Stimulated activated CD8-positive, alpha-beta memory T cell treated with anti-CD3 and anti-CD28 coated beads, Interleukin-15, amount 100 ng/mL, for 24 hours (primary cell): ENCODE measurements at regions not wholly inside any gene's neighbourhood (a gene's known extent, or its start where the extent isn't known, plus 50 kb on each side); places are given as distances from the start of the nearest gene placed in this dataset.
"Not testable (repeated sequence)": the region's sequence is repeated elsewhere in the genome, so short reads cannot be mapped to it uniquely, and the experiment has no call there.

Experiments used
- DNase-seq: peaks from one replicate; pipeline ENCODE4 v3.0.0-alpha.2; 2020; ENCODE audit warnings: low read depth

DNA sequence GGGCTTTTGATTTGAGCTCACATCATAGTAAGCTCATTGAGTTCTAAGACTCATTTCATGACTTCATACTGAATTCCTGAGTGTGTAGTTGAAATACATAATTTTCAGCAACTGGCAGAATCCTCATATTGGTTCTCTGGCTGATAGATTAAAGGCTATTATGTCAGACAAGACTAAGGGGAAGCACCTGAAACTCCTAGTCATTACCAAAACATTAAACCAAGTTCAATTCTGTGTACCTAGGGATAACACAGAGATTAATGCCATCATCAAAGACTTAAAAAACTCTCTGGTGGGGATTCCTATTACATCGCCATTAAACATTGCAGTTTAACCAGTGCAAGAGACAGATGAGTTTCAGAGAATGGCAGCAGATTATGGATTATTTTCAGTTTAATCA lies 339.1 kb downstream of the PTPRC start:
- DNase-seq, result no peak

DNA sequence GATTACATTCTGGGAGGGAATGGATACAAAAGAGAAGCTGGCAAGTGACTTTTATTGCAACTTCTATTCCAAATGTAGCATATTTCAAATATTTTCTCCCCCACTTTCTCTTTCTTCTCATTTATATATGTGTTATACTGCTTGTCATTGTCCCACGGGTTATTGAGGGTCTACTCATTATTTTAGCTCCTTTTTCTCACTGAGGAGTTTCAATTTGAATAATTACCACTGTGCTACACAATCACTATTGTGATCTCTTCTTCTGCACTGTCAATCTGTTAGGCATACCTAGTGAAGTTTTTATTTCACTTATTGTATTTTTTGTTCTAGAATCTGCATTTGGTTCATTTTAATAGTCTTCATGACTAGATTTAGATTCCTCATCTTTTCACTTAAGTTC lies 339.7 kb downstream of the PTPRC start:
- DNase-seq, result no peak

DNA sequence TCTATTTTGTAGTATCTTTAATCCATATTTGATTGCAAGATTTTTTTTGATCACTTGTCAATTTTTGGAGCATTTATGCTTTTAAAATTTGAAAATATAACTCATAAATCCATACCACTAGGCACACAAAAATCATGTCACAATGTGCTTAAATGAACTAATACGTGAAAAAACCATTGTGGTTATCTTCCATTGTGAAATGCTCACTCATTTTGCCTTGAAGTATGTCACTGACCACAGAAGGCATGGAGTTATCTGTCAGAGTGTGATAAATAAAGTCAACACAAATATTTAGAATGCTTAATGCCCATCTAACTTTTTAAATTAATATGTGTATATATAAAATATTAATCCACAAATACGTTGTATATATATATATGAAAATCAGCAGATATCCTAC lies 347.2 kb downstream of the PTPRC start:
- no peak for DNase-seq

DNA sequence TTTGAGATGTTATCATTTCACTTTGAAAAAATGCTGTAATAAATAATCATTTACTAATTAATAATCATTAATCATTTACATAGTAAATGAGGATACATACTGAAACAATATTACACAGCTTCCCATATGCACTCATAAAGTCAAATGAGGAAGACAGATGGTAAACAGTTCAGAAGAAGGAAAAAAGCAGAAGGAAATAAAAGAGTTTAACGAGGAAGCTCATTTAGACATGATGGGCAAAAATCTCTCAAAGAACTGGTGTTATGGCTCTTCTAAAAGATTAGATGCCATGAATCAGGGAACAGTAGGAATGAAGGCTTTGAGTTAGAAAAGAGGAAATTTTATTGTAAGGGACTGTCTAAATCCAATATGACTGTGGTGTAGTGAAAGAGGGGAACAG lies 347.6 kb downstream of the PTPRC start:
- no peak for DNase-seq

DNA sequence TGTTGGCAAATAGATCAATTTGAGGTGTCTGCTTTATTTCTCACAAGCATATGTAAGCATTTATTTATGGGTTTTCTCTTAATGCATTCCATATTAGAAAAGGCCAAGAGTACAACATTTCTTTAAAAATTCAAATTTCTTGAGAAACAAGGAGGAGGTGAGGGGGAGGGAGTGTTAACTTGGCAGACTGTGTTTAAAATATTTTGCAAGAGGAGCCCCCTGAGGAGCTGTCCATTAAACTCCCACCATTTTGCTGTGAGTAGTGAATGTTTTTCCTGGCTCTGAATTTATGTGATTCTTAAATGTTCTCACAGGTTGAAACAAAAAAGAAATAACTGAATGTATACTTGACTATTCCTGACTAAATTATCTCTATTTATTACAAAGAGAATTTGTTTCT lies 363.8 kb downstream of the PTPRC start:
- no peak for DNase-seq

DNA sequence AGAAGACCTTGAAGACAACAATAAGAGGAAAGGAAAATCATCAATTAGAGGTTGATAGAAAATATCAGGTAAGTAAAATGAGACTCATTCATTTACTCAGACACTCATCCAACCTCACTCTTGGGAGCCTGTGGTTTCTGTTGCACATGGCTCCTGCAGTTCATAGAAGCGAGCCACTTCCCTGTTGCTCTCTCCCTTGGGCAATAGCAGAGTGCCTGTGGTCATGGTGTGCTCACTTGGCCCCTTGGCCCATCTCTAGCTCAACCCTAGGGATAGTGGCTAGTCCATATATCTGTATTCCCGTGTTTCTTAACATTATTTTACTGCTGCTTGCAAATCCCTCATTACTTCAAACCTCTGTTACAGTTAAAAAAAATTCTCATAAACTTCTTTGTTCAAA lies 368.6 kb downstream of the PTPRC start:
- DNase-seq, result no peak

DNA sequence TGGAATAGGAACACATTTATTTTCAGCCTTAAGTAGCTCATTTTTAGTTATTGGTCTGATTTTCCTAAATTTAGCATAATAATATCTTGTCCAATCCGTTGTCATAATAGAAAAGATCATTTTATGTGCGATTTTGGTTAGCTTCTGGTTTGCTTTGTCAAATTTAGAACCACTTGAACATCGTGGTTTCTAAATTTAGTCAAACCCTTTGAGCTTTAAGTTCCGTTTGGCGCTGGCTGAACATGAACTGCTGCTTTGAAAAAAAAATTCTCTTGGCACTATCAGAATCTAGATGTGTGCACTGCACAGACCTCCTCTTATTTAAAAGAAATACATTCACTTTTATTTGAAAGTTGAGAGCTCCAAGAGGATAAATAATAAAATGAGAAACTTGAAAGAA lies 370.6 kb downstream of the PTPRC start:
- DNase-seq, result no peak

DNA sequence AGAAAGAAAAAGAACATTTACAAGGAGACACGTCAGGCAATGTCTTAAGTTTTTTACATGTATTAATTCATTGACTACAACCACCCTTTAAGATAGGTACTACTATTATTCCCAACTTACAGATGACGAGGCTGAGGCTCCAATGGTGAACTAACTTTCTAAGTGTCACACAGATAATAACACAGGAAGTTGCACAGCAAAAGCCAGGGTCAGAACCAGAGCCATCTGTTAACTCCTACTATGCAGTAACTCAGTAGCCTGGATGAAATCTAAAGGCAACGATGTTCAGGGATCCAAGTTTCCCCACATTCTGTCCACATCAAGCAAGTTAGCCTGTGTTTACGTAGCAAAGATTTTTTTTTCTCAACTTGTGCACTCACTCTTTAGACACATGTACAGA lies 371.7 kb downstream of the PTPRC start:
- DNase-seq, result no peak

DNA sequence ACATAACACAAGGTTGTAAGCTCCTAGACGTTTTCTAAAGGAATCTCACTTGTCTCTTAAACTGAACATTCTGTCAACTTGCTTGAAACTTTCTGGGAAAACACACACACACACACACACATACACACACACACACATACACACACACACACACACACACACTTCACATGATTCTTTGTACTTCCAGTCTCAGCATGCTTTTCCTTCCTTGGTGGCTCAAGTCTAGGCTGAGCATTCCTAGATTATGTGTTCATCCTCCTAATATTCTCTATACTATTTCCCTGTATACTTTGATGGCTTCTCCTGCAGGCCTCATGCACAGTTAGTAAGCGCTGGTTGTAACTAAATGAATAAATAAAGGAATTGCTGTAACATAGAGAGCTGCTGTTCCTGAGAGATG lies 372.1 kb downstream of the PTPRC start:
- no peak for DNase-seq

DNA sequence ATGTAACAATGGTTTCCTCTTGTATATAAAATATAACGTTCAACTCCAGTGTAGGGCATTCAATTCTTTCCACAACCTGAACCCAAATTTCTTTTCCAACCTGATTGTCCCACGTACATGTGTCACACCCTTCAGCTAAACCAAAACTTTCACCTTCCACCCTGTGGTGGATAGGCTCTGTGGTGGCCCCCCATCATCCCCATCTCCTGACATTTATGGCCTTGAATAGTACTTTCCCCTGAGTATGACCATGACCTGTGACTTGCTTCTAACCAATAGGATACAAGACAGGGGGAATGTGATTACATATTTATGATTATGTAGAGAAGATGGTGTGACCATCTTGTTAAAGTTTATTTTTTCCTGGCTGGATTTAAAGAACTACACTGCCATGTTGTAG lies 377.0 kb downstream of the PTPRC start:
- DNase-seq, result no peak

DNA sequence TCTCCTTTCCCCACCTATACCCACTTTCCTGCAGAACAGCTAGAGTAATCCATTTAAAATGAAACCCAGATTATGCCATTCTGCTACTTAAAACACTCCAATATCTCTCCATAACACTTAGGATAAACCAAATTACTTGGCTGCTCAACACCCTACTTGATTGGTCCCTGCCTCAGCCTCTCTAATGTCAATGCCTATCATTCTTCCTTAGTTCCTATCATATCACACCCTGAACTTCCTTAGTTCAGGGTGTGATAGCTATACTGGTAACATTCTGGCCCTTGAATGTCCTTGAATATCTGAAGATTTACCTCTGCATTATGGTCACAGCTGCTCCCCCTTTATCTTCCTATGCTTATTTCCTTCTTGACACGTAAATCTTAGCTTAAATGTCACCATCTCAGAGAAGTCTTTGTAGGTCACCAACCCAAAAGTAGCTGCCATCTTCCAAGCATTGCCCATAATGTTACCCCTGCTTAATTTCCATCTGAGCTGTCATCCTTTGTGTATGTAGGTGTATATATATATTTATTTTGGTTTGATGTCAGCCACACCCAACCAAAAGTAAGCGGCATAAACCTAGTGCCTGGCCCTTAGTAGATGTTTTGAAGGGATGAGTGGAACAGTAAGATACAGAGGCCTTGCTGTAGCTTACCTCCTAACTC lies 379.8 kb downstream of the PTPRC start:
- no peak for DNase-seq

DNA sequence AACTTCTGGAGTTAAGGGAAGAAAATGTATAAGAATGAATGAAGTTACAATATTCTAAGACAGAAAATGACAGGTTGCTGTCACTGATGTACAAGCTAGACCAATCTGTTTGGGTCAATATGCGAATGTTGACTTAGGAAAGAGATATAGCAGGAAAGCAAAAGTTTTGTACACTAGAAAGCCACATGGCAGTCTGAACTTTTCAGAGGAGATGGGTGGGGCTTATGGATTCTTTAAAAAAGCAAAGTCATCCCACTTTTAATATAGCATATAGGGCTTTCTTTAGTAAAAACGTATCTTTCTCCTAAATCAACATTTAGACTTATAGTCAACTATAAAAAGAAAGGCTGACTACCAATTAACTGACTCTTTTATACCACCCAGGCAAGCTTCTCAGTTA lies 381.2 kb downstream of the PTPRC start:
- DNase-seq, result no peak

DNA sequence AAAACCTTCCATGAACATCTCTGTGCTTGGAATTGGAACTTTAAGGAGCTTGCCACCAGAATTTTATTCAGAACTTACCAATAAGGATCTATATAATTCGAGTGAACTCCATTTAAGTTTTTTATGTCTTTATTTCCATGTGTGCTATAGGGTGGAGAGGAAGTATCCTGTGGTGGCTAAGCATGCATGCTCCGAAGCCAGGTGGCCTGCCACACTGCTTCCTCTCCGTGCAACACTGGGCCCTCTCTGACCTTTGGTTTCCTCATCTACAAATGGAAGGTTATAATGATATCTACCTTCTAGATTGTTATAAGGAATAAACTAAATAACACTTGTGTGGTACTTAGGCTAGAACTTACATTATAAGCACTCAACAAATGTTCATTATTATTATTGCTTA lies 382.1 kb downstream of the PTPRC start:
- no peak for DNase-seq

DNA sequence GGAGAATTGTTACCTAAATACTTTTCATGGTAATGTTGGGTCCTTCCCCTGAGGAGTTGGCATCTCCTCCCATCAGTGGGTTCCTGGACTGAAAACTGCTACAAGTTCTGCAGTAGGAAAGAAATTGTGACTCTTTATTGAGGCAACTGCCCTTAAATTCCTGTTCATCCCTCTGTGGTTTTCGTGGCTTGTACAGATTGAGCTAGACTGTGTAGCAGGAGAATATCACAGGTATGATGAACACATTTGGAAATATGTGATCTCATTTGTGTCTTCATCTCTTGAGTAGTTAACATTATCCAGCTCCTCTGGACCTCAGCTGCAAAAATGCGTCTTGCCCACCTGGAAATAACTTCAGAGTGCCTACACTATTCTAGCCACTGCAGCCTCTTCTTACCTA lies 390.6 kb downstream of the PTPRC start:
- DNase-seq, result no peak

DNA sequence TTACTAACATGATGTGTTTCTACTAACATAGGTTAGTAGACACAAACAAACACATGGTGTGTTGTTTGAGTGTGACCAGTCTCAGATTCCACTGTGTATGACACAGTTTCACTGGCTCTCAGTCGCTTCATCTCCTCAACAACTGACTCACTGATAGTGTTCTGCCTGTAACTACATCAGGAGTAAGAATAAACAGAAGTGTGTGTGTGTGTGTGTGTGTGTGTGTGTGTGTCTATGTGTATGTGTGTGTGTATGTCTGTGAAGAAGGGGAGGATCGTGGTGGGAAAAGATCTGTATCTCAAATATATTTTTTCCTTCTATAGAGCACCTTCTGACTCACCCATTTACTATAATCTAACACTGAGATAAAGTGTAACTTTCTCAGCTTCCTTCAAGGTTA lies 391.0 kb downstream of the PTPRC start:
- no peak for DNase-seq

DNA sequence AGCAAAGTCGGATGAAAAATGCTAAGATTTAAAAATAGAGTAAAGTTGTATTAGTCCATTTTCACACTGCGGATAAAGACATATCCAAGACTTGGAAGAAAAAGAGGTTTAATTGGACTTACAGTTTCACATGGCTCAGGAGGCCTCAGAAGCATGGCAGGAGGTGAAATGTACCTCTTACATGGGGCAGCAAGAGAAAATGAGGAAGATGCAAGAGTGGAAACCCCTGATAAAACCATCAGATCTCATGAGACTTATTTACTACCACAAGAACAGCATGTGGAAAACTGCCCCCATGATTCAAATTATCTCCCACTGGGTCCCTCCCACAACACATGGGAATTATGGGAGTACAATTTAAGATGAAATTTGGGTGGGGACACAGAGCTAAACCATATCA lies 391.7 kb downstream of the PTPRC start:
- not testable (repeated sequence) for DNase-seq

DNA sequence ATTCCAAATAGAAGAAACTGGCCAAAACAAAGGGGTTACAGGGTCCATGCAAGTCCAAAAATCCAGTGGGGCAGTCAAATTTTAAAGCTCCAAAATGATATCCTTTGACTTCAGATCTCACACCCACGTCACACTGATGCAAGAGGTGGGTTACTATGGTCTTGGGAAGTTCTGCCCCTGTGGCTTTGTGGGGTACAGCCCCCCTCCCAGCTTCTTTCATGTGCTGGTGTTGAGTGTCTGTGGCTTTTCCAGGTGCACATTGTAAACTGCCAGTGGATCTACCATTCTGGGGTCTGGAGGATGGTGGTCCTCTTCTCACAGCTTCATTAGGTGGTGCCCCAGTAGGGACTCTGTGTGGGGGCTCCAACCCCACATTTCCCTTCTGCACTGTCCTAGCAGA lies 392.3 kb downstream of the PTPRC start:
- not testable (repeated sequence) for DNase-seq

DNA sequence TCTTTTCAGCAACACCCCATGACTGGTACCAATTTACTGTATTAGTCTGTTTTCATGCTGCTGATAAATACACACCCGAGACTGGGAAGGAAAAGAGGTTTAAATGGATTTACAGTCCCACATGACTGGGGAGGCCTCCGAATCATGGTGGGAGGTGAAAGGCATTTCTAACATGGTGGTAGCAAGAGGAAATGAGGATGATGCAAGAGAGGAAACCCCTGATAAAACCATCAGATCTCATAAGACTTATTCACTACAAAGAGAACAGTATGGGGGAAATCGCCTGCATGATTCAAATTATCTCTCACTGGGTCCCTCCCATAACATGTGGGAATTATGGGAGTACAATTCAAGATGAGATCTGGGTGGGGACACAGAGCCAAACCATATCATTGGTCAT lies 393.6 kb downstream of the PTPRC start:
- not testable (repeated sequence) for DNase-seq

DNA sequence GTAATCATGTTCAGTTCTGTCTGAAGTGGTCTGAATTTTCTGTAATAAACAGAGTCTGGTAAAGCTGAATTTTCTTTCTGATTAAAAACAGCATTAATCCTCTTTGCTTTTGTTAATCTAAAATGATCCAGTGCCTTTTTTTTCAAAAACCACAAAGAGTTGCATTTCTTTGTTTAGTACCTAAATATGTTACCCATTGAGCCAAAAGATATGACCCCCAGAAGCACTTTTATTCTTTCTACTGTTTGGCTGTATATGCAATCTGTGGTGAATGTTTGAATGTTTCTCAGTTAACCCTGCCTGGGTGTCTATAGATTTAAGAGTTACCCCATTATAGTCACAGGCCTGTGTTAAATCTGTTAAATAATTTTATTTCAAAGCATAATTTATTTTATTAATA lies 394.8 kb downstream of the PTPRC start:
- no peak for DNase-seq

DNA sequence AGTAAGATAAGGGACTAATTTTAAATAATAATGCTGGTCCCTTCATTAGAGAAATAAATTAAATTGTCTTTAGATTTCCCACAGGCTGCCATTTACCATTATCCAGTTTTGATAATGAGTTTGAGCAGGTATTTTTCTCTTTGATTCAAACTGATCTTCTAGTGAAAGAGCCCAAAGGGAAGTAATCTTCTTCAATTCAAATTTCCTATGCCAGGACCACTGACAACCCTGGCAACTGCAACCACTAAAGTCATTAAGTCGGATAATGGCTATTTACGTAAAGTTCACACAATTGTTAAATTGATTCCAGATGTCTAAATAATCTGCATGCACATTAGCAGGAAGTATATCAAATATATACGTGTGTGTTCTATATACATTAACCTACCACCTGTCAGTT lies 399.3 kb downstream of the PTPRC start:
- DNase-seq, result no peak

DNA sequence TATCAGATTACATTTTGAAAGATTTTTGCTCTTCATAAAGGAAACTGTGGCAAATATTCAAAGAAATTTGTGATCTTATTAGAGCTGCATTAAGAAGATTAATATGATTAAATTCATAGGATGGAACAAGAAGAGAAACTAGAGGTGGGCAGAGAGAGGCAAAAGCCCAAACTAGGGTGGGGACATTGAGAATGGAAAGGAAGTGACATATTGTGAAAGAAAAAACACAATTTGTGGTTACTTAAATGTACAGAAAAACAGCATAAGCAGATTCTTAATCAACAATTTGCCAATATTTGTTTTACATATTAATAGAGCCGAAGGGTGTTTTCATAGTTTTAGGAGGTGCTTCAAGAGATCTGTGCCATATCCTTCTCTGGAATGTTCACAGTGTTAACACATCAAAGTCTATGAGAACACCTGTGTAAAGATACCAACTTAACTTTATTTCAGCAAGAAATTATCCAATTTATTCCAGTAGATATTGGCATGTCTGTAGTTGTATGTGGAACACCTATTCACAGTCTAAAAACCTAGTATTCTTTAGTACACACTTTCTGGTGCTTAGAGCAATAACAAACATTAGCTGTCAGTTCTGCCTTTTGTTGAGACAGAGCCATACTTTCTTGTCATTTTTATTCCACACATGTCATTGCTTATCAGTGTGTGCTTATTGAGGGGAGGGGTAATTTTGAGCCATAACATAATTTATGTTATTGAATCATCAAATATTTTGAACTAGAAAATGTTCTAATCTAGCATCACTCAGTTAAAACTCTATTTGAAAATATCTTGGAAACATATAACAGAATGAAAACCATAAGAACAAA lies 401.5 kb downstream of the PTPRC start:
- DNase-seq, result no peak

DNA sequence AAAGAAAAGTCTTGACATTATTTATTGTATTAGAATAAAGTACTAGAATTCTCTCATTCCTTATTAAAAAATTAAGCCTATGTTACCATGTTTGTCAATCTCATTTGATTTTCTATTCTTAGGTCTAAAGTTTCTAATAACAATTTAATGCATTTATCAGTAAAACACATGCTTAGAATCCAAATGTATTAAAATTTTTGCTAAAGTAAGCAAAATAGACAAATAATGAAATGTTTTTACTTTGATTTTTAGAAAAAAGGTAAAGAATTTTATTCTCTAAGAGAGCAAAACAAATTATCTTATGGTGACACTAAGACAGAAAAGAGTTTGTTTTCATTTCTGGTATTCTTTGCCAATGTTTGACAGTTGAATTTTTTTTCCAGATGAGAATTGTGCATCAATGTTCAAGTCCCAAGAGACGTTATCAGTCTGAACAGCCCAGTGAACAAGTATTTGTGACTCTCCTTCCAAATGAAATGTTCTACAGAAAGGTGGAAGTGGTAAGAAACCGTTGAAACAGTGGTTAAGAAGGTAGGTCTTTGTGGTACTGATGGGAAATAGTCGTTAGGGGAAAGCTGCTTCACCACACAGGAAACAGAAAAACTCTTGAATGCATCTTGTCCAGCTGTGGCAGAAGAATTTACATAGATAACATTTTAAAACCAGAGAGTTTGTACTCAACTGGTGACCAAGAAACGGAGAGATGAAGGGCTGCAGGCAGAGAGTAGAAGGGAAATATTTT lies 402.5 kb downstream of the PTPRC start:
- no peak for DNase-seq

DNA sequence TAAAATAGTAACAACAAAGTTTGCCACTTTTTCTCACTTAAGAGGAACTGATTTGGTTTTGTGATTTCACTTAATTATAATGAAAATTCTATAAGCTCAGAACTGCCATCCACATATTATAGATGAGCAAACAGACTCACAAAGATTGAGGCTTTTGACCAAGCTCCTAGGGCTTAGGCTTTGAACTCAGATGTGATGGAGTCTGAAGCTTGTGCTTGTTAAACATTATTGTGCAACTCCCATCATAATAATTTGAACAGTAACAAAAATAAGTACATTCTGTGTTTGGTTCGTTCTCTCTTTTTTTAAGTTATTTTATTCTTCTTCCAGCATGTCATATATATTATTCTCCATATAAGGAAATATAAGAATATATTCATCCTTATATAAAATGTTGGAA lies 403.4 kb downstream of the PTPRC start:
- DNase-seq, result no peak
